HG03460 (cell line): ENCODE measurements at regions not wholly inside any gene's neighbourhood (a gene's known extent, or its start where the extent isn't known, plus 50 kb on each side); places are given as distances from the start of the nearest gene placed in this dataset.
A peak's percentile ranks its signal among the peaks of the same experiment; 100 is the strongest.

Source experiments
- ATAC-seq: cut with Tn5 transposase; IDR thresholded peaks from one replicate; pipeline ENCODE4 v1.9.1; 2021; ENCODE audit not compliant: unreplicated experiment

DNA sequence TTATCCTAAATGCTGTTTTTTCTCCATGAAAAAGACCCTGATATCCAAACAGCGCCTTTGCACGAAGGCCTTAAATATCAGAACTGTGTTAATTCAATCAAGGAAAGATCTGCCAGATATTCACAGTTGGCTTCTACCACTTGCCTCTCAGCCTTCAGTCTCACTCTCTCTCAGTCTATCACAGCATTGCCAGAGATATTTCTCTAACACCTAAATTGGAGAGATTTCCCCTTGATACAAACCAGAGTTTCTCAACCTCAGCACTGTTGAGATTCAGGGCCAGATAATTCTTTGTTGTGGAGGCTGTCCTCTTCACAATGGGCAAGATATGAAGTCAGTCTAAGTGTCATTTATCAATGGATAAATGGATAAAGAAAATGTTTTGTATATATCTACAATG lies 454.1 kb upstream of the MAF start:
- no peak for ATAC-seq

- ATAC-seq, result no peak
Observed at GRCh38 chr16:80051040-80051439, 450.5 kb upstream of the MAF start.

- no peak for ATAC-seq
Observed at GRCh38 chr16:80048250-80048649, 447.7 kb upstream of the MAF start.

DNA sequence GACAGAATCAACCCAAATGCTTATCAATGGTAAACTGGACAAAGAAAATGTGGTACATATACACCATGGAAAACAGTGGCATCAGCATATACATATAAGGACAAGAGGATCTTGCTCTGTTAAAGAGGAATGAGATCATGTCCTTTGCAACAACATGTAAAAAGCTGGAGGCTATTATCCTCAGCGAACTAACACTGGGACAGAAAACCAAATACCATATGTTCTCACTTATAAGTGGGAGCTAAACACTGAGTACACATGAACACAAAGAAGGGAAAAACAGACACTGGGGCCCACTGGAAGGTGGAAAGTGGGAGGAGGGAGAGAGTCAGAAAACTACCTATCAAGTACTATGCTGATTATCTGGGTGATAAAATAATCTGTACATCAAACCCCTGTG lies 447.3 kb upstream of the MAF start:
- no peak for ATAC-seq

DNA sequence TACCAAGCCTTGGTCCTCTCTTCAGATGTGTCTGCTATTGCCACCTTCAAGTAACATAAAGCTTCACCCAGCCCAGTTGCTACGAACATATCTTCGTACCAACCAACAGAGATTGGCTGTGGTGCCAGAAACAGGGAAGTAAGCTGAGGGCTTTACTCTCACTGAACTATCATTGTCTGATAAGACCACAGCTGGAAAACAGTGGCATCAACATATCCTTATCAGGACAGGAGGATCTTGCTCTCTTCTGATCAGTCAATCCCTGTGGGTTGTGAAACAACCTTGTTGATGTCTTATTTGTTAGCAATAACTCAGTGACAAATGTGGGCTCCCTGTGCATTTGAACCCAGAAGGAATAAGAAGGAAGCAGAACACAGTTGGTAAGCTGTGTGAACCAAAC lies 446.3 kb upstream of the MAF start:
- no peak for ATAC-seq

- no peak for ATAC-seq
Observed at GRCh38 chr16:80046261-80046660, 445.7 kb upstream of the MAF start.

DNA sequence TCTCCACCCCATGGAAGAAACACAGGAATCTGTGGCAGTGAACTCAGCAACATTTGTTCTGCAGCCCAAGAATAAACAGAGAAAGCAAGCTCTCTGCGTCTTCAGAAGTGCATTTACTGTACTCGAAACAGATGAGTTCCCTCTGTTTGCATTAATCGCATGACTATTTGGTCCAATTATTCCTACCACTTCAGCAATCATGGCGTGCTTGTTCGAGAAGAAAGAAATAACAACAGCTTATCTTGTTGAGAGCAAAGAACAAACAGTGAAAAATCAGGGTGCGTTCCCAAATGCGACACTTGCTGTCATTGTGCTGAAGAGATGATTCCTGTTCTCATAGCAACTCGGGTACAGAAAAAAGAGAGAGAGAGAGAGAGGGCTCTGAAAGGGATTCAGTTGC lies 445.3 kb upstream of the MAF start:
- no peak for ATAC-seq

DNA sequence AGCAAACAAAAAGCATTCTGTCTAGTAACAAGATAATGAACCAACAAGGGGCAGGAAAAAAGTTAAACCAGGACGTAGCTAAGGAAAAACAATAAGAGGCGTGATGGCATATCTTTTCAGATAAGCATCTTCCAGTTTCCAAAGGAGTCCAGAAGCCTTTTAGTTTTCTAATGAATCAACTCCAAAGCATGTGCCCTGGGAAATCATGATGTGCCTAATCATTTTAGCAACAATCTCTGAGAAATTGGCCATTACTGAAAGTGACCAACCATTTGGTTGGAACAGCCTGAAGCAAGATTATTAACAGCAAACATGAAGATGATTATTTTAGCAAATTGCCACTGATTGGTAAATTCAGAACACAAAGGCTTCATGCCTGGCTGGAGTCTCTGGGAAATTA lies 440.9 kb upstream of the MAF start:
- ATAC-seq, result no peak

- no peak for ATAC-seq
Observed at GRCh38 chr16:80040814-80041213, 440.3 kb upstream of the MAF start.

DNA sequence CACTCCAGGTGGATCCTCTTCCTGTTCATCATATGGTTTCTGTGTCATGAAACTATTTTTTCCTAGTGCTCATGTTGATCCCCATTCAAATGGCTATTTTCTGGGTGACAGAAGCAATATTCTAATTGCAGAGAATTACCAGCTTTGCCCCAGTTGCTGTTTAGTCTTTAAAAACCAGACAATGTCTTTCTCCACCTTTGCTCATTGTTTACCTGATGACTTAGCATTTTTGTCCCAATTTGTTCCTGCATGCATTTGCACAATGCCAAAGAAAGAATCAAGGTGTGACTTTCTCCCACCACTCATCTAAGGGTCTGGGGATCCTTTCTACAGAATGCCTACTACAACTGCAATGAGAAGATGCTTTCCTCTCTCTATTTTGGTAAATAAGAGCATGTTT lies 439.9 kb upstream of the MAF start:
- ATAC-seq, result no peak

- no peak for ATAC-seq
Observed at GRCh38 chr16:80039777-80040176, 439.2 kb upstream of the MAF start.

GRCh38 chr16:80038566-80038965 lies 438.0 kb upstream of the MAF start:
- no peak for ATAC-seq

GRCh38 chr16:80034948-80035663 lies 434.6 kb upstream of the MAF start:
- no peak for ATAC-seq

DNA sequence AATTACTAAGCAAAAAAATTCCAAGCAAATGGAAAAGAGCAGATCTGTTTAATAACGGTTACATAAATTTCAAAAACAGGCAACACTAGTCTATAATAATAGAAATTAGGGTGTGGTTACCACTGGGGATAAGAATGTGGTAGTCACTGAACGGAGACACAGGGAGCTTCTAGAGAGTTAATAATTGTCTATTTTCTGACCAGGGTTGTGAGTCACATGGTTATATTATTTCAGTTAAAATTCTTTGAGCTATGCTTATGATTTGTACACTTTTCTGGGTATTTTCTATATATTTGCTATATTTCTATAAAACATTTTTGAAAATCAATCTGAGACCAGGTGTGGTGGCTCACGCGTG lies 433.9 kb upstream of the MAF start:
- ATAC-seq, result no peak

DNA sequence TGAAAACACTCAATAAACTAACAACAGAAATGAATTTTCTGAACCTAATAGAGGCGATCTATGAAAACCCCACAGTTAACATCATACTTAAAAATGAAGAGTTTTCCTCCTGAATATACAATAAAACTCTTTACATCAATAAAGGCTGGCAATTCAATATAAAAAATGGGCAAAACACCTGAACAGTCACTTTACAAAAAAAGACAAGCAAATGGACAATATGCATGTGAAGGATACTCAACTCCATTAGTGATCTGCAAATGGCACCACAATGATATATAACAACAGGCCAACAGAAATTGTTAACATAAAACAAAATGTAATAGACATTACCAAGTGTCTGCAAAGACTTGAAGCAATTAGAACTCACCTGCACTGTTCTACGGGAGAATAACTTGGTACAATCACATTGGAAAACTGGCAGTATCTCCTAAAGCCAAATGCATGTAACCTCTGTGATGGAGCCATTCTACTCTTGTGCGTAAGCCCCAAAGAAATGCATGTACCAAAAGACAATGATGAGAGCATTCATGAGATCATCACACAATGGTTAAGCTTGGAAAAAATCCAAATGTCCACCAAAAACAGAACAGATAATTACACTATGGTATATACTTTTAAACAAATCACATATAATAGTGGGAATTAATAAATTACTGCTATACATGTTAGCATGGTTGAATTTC lies 433.4 kb upstream of the MAF start:
- ATAC-seq, result no peak

- no peak for ATAC-seq
Observed at GRCh38 chr16:80029761-80030481, 429.4 kb upstream of the MAF start.

- no peak for ATAC-seq
Observed at GRCh38 chr16:80029381-80029630, 428.8 kb upstream of the MAF start.

GRCh38 chr16:80028581-80029380 lies 428.2 kb upstream of the MAF start:
- ATAC-seq, result no peak

GRCh38 chr16:80027007-80027965 lies 426.7 kb upstream of the MAF start:
- ATAC-seq, result peak; percentile 79

GRCh38 chr16:80025236-80025635 lies 424.7 kb upstream of the MAF start:
- no peak for ATAC-seq

DNA sequence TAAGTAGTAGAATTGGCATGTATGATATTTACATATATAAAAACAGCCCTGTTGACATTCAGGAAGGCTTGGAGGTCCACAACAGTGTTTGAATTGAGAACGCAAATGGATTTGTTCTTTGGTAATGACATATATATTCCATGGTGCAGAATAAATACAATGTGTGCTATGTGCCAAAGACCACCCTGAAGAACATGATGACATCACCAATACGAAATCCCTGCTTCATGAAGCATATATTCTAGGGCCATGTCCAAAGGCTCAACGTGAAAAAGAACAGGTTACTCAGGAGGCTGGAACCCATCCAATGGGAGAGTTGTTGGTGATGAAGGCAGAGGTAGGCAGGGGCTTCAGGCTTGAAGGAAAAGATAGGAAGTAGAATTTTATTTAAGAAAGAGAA lies 423.9 kb upstream of the MAF start:
- ATAC-seq, result no peak
